KBM-7 (cell line): ENCODE measurements at regions not wholly inside any gene's neighbourhood (a gene's known extent, or its start where the extent isn't known, plus 50 kb on each side); places are given as distances from the start of the nearest gene placed in this dataset.
"Not testable (repeated sequence)": the region's sequence is repeated elsewhere in the genome, so short reads cannot be mapped to it uniquely, and the experiment has no call there.

ENCODE experiments used
- DNase-seq: peaks from one replicate; pipeline ENCODE4 v3.0.0-alpha.2; 2015
- in situ Hi-C: fragments of 300-500 bp; cut with MboI; formaldehyde crosslinking; loops from 2 replicates; pipeline ENCODE4 v1.14.3; 2020; ENCODE audit warnings: low sequenced_read_pairs, low pct_unique_long_range_greater_than_20kb, mixed read lengths

DNA sequence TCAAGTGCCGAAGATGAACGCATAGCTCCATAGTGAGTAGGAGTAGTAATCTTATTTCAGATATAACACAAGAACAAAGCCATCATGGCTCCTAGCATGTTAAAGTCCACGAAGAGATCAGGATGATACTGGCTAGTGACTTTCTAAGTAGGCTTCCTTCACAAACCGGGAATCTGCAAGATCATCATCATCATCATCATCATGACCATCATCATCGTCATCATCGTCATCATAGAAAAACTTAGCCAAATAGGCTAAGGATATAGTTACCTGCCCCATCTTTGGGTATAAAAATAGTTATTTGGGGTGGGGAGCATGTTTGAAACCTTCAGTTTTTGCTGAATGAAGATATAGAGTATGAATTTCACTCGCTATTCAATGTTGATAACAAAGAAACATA, 57.9 kb downstream of the PYDC2 start:
- no peak for DNase-seq
- in situ Hi-C loops = no loop called here

GRCh38 chr3:191521055-191521454, 60.1 kb downstream of the PYDC2 start:
- in situ Hi-C loops = no loop called here

DNA sequence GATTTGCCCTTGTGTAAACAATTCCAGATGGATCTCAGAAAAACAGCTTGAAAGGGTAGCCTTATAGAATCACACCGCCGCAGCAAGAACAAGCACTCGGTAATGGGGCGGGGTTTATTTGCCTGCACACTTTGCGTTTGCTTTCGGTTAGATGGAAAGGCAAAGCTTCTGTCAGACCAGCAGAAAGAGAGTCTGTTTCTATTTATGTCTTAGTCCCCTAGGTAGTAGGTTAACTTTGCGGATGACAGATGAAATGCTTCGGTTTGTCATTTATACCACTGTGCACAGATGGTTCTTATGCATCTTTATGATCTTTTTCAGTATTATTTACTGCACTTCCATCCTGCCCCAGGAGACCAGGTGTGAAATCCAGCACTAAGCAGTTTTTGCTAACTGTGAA, 62.2 kb downstream of the PYDC2 start:
- in situ Hi-C loops = no loop called here
- no peak for DNase-seq

More at GRCh38 chr3:191521055-191521454, 60.1 kb downstream of the PYDC2 start:
- no peak for DNase-seq

GRCh38 chr3:191528589-191528988, 67.6 kb downstream of the PYDC2 start:
- in situ Hi-C loops = no loop called here
- no peak for DNase-seq

GRCh38 chr3:191529992-191530391, 69.0 kb downstream of the PYDC2 start:
- in situ Hi-C loops = no loop called here

GRCh38 chr3:191531434-191531972, 70.5 kb downstream of the PYDC2 start:
- in situ Hi-C loops = no loop called here
- DNase-seq = no peak

More at GRCh38 chr3:191529992-191530391, 69.0 kb downstream of the PYDC2 start:
- no peak for DNase-seq

DNA sequence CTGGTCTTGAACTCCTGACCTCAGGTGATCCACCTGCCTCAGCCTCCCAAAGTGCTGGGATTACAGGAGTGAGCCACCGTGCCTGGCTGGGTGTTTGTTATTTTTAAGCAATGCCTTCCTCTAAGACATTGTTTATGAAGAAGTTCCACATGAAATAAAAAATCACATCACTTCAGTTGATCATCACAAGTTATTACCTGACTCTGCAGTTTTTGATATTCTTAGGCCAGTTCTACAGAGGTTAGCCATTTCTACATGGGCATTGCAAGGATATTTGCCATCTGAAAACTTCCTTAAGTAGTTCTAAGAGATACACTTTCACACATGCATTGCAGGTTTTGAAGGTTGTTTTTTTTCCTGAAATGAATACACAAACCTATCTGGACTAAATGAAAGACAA, 82.1 kb downstream of the PYDC2 start:
- in situ Hi-C loops = no loop called here
- no peak for DNase-seq

- in situ Hi-C loops = no loop called here
- DNase-seq = no peak
These were observed 82.9 kb downstream of the PYDC2 start for GRCh38 chr3:191543897-191544296.

- DNase-seq = no peak
- in situ Hi-C loops = no loop called here
These were observed 88.4 kb downstream of the PYDC2 start for GRCh38 chr3:191549357-191549756.

GRCh38 chr3:191555037-191555436, 94.1 kb downstream of the PYDC2 start:
- in situ Hi-C loops = no loop called here
- DNase-seq = no peak

- DNase-seq = no peak
- in situ Hi-C loops = no loop called here
These were observed 96.4 kb downstream of the PYDC2 start for GRCh38 chr3:191557322-191557721.

GRCh38 chr3:191563722-191564121, 102.8 kb downstream of the PYDC2 start:
- in situ Hi-C loops = no loop called here
- DNase-seq = no peak

DNA sequence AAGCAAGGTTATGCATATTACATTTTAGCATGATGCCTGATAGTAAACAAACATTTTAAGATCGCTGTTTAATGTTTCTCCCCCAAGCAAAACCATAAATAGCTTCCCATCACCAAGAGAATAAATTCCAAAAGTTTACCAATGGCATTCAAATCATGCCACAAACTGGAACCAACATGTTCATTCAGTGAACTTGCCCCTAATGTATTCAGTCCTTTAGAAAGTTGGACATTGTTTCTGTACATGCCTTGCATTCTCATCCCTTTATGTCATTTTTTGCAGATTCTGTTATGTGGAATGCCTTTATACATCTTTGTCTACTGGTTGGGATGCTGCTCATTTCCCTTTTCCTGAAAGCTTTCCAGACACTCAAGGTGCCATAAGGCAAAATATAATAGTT, 105.5 kb downstream of the PYDC2 start:
- no peak for DNase-seq

DNA sequence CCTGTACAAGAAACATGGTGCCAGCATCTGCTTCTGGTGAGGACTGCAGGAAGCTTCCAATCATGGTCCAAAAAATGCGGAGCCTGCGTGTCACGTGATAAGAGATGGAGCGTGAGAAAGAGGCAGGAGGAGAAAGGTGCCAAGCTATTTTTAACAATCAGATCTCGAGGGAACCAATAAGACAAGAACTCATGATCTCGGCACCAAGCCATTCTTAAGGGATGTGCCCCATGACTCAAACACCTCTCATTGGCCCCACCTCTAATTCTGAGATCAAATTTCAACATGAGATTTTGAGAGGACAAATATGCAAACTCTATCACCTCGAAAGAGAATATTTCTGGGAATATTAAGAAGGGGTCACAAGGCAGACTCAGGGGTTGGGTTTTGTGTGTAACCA, 107.2 kb downstream of the PYDC2 start:
- DNase-seq = no peak
- in situ Hi-C loops = no loop called here

More for the DNA sequence above, 105.5 kb downstream of the PYDC2 start:
- in situ Hi-C loops = no loop called here

DNA sequence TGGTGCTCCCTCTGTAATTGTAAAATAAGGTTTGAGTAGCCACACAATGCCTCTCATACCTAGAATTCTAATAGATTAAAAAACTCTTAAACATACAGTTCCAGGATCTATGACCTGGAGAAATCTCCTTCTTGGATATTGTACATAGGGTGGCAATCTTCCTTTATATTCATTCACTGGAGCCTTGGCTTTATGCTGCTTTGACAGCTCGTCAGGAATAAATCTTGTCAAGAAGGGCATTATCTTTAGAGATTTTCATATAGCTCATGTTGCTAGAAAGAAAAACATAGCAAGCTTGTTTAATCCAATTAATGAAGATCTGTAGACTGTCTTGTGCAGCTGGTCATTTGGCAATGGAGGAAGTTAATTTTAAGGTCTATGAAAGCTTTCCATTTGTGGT, 131.1 kb downstream of the PYDC2 start:
- in situ Hi-C loops = no loop called here
- no peak for DNase-seq

- in situ Hi-C loops = no loop called here
- DNase-seq = no peak
These were observed 132.5 kb downstream of the PYDC2 start for GRCh38 chr3:191593486-191593885.

- in situ Hi-C loops = not testable (repeated sequence)
These were observed 154.5 kb downstream of the PYDC2 start for GRCh38 chr3:191615511-191615910.

DNA sequence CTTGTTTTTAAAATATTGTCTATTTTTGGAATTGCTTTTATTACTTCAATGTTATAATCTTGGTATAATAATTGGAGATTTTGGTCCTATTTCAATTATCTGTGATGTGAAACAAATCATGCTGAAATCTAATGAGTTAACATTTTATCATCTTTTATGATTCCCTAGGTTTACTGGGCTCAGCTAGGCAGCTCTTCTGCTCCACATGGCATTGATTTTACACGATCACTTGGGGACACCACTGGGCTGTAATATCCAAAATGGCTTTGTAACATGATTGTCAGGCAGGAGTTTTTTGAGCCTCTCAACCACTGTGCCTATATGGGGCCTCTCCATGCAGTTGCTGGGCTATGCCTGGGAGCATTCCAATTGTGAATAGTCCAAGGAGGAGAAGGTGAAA, 163.3 kb downstream of the PYDC2 start:
- no peak for DNase-seq
- in situ Hi-C loops = no loop called here

More at GRCh38 chr3:191615511-191615910, 154.5 kb downstream of the PYDC2 start:
- not testable (repeated sequence) for DNase-seq

GRCh38 chr3:191627064-191627463, 166.1 kb downstream of the PYDC2 start:
- in situ Hi-C loops = no loop called here

GRCh38 chr3:191628571-191628970, 167.6 kb downstream of the PYDC2 start:
- in situ Hi-C loops = no loop called here
- no peak for DNase-seq

More at GRCh38 chr3:191627064-191627463, 166.1 kb downstream of the PYDC2 start:
- no peak for DNase-seq

DNA sequence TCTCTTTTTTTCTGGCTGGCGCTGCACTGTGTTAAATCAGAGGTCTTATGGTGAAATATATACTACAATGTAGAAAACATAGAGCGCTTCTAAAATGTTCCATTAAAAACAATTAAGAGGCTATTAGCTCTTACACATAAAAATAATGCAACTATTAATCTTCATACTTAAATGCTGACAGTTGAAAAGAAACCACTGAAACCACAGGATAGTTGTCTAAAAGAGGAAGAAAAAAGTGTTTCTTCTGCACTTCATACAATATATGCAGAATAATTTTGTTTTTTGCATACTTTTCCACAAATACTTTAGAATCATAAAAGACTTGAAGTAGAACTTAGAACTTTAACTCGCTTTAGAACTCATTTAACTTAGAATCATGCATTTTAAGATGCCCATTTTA, 170.5 kb downstream of the PYDC2 start:
- in situ Hi-C loops = no loop called here
- peak; percentile 1 for DNase-seq
